GM19328 (cell line): ENCODE measurements at regions not wholly inside any gene's neighbourhood (a gene's known extent, or its start where the extent isn't known, plus 50 kb on each side); places are given as distances from the start of the nearest gene placed in this dataset.
"Not testable (repeated sequence)": the region's sequence is repeated elsewhere in the genome, so short reads cannot be mapped to it uniquely, and the experiment has no call there.

Experiments used
- ATAC-seq: cut with Tn5 transposase; IDR thresholded peaks from one replicate; pipeline ENCODE4 v1.9.1; 2021; ENCODE audit warnings: mild to moderate bottlenecking, moderate library complexity; ENCODE audit not compliant: unreplicated experiment

GRCh38 chr2:128670066-128670465 lies 351.4 kb upstream of the HS6ST1 start:
- ATAC-seq: no peak

- not testable (repeated sequence) for ATAC-seq
Observed at GRCh38 chr2:128671981-128672757, 353.5 kb upstream of the HS6ST1 start.

DNA sequence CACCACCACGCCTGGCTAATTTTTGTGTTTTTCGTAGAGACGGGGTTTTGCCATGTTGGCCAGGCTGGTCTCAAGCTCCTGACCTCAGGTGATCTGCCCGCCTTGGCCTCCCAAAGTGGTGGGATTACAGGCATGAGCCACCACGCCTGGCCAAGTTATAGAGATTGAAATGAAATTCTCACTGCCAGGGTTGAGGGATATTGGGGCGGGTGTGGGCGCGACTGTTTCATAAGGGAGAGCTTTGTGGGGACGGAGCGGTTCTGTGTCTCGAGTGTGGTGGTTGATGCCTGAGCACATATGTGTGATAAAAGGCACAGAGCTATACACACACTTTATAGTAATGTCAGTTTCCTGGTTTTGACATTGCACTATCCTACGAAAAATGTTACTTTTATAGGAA lies 361.0 kb upstream of the HS6ST1 start:
- ATAC-seq: not testable (repeated sequence)

DNA sequence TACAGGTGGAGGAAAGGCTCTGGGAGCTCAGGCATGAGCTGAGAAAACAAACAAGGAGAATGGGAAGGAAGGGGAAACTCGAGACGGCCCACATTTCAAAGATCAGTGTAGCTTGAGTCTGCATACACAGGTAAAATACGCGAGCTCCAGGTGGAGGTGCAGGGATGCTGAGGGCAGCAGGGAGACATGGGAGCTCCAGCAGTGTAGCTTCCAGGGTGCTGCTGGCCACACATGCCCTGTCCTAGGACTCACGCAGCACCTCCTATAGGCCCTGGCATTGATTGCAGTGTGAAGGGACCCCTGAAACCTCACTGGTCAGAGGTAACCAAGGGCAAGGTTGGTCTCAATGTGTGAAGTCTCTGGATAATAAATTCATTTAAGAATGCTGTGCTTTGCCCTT lies 362.8 kb upstream of the HS6ST1 start:
- ATAC-seq: no peak

DNA sequence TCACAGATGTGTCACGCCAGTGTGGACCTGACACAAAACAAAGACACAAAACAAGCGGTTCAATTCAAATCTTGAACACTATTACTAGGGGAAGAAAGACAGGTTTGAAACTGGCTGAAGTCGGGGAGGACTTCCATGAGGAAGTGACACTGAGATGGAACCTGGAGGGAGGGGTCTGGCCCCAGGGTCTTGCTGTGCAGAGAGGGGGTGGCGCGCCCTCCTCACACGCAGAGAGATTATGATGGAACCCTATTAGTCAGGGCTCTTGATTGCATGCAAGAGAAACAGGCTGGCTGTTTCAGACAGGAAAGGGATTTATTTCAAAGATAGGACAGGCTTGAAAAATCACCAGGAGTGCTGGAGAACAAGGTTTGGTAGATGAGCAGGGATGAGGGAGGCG lies 363.6 kb upstream of the HS6ST1 start:
- no peak for ATAC-seq

GRCh38 chr2:128682729-128683284 lies 364.1 kb upstream of the HS6ST1 start:
- ATAC-seq: no peak

DNA sequence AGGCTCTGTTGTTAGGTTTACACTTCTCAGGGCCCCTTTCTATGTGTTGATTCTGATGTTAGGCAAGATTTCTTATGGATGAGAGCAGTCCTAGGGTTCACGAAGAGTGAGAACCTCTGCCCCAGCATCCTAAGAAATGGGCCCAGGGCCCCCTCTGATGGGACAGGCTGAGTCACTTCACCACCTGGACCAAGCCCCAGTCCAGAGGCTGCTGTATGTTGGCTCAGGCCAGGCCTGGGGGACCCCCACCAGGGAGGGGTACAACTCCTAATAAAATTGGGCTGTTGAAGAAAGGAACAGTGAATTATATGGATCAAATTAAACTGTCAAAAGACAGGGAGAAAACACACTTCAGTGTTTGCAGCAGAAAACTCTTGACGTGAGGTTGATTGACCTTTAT lies 365.9 kb upstream of the HS6ST1 start:
- ATAC-seq: no peak

- no peak for ATAC-seq
Observed at GRCh38 chr2:128685841-128686496, 367.3 kb upstream of the HS6ST1 start.

DNA sequence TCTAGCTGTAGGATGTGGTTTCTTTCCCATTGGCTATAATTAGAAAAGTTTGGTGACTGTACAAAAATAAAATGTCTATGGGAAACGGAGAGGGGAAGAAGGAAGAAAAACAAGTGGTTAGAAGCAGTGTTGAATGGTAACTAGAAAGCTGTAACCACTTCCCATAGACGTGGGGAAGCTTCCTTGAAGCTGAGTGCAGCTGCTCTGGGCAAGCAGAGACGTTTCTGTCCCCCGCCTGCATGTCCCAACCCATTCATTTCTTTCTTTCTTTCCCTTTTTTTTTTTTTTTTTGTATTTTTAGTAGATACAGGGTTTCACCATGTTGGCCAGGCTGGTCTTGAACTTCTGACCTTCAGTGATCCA lies 367.8 kb upstream of the HS6ST1 start:
- ATAC-seq: no peak

DNA sequence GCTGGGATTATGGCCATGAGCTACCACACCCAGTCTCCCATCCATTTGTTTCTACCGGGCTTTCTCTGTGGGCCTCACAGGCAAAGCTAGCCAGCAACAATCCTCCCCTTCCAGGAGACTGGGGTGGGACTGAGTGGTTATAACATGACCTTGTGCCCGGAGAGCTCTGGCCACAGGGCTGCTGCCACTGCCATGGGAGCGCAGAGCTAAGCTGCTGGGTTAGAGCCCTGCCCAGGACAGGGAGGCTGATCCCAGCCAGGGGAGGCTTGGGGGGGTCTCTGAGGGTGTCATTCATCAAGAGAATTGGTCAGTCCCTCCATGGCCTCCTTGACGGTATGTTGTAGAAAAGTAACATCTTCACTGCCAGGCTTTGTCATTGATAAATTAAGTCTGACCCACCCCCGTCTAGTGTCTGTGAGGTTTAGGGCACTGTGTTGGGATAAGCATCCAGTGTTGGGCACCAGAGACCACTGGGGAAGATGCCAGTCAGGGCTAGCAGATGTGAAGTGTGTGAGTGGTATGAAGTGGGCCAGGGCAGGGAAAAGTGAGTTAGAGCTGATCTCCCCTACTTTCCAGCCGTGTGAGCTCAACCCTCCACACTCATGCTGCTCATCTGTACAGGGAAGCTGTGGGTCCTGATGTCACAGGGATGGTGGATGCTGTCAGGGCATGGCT lies 368.4 kb upstream of the HS6ST1 start:
- no peak for ATAC-seq

- ATAC-seq: no peak
Observed at GRCh38 chr2:128687565-128687964, 368.9 kb upstream of the HS6ST1 start.

DNA sequence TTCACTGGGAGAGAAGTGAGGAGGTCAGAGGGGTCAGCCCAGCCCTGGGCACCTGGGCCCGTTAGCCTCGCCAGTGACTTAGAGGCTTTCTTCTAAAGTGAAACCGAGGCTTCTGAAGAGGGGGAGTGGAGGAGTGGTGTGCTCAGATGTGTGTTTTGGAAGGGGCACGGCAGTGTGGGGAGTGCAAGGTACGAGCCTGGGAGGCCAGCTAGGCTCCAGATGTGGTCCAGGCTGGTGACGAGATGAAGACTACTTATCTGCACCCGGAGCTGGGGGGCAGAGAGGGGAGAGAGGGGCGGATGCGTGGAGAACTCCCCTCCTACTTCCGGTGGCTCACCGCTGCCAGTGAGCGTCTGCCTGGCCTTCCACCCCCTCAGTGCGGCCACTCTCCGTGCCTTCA lies 371.3 kb upstream of the HS6ST1 start:
- no peak for ATAC-seq

- no peak for ATAC-seq
Observed at GRCh38 chr2:128690431-128690830, 371.8 kb upstream of the HS6ST1 start.

DNA sequence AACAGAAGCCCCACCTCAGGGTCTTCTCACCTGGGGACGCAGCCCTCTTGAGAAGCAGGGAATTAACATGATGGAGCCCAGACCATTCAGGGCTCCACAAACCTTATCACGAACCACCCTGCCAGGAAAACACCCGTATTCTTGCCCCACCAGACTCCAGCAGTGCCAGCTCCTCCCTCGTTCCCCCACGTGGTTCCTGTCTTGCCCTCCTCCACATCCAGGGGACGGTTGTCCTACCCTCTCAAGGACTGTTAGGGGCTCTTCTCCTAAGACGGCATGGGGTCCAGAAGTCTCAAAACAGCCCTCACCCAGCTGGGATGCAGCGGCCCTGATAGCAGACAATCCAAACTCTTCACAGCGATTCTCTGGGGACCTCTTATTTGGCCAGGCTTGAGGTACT lies 372.2 kb upstream of the HS6ST1 start:
- no peak for ATAC-seq

GRCh38 chr2:128691526-128691925 lies 372.9 kb upstream of the HS6ST1 start:
- ATAC-seq: no peak

- no peak for ATAC-seq
Observed at GRCh38 chr2:128692895-128693742, 374.5 kb upstream of the HS6ST1 start.

DNA sequence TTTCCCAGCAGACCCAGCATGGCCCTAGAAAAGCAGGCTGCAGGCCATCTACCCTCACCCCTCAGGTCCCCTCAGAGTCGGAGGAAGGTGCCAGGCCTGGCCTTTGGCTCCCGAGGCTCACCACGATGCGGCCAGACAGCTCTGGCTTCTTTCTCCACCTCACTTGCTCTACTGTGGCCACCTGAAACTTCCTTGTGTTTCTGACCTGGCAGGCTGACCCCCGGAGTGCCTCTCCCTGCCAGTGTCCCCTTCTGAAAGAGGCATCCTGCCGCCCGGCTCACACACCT lies 375.0 kb upstream of the HS6ST1 start:
- no peak for ATAC-seq

DNA sequence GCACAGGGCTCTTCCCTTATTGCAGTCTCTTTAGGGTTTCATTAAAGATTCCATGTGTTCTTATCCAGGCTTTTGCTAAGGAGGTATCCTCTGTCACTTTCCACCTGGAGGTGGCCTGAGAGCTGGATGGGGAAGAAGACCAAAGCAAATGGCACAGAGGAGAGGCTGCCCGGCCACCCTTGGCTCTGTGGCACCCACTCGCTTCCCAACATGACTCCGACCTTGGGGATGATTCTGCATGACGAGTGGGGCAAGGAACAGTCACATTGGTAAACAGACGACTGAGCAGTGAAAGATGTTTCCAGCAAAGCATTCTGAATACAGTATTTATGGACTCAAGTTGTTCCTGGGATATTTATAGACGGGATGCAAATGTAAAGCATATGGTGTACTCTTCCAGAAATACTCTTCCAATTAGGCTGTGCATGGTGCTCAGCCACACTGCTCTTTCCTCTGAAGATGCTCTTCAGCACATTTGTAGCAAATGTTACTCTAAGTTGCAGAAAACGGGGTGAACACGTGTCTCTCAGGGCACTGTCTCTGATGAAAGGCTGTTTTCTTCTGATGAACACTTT lies 377.1 kb upstream of the HS6ST1 start:
- ATAC-seq: no peak

- no peak for ATAC-seq
Observed at GRCh38 chr2:128696421-128696820, 377.8 kb upstream of the HS6ST1 start.

DNA sequence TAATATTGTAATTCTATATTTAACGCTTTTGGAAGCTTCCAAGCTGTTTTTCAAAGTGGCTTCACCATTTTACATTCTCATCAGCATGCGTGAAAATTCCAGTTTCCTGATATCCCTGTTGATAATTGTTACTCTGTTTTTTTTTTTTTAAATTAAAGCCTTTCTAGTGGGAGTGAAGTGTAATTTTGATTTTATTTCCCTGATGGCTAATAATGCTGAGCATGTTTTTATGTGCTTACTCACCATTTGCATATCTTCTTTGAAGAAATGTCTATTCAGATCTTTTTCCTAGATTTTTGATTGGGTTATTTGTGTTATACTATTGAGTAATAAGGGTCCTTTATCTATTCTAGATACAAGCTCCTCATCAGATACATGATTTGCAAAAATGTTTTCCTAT lies 382.8 kb upstream of the HS6ST1 start:
- no peak for ATAC-seq

GRCh38 chr2:128702616-128703015 lies 383.9 kb upstream of the HS6ST1 start:
- ATAC-seq: no peak
